ENCODE measurements at regions not wholly inside any gene's neighbourhood (a gene's known extent, or its start where the extent isn't known, plus 50 kb on each side); places are given as distances from the start of the nearest gene placed in this dataset.

- Histone ChIP-seq H3K4me3 (ENCODE audit: low read length, poor library complexity, severe bottlenecking) (no peak overlapping the region), H3K36me3 (ENCODE audit: insufficient read depth, low read length) (no peaks in the 10 kb centered on the region), H3F3A (ENCODE audit: low read depth) (no peaks in the 10 kb centered on the region), H3K9ac (ENCODE audit: low read depth, low read length, poor library complexity, severe bottlenecking) (no peak overlapping the region), H4K20me1 (ENCODE audit: insufficient read depth, low read length, poor library complexity, severe bottlenecking) (no peaks in the 10 kb centered on the region), H2AFZ (ENCODE audit: low read length) (no peak overlapping the region), H3K4me2 (ENCODE audit: low read depth, low read length, poor library complexity, severe bottlenecking) (no peak overlapping the region), H3K79me2 (ENCODE audit: insufficient read depth, low read length) (no peaks in the 10 kb centered on the region), H3K9me2 (replicated peaks; ENCODE audit: low read depth, low read length) (no peaks in the 10 kb centered on the region), H3K9me3 (ENCODE audit: insufficient read depth, low read depth, low read length) (no peaks in the 10 kb centered on the region), H3K4me1 (ENCODE audit: insufficient read depth, low read length, poor library complexity, severe bottlenecking) (no peaks in the 10 kb centered on the region), H3K27me3 (ENCODE audit: insufficient read depth, low read length, poor library complexity, severe bottlenecking) (no peaks in the 10 kb centered on the region)
- TF ChIP-seq CTCF (conservative IDR thresholded peaks at IDR 0.05; ENCODE audit: low read length) (no peak), EZH2phosphoT487 (IDR thresholded peaks at IDR 0.05; ENCODE audit: borderline replicate concordance) (no peak)
Observed at GRCh38 chr15:93882141-93882540, 349.2 kb upstream of the MCTP2 start.

- H3F3A ChIP-seq (ENCODE audit: low read depth), result no peaks in the 10 kb centered on the region
- H3K36me3 ChIP-seq (ENCODE audit: insufficient read depth, low read length), result no peaks in the 10 kb centered on the region
- H3K4me1 ChIP-seq (ENCODE audit: insufficient read depth, low read length, poor library complexity, severe bottlenecking), result no peaks in the 10 kb centered on the region
- H3K9me3 ChIP-seq (ENCODE audit: insufficient read depth, low read depth, low read length), result no peaks in the 10 kb centered on the region
- H3K79me2 ChIP-seq (ENCODE audit: insufficient read depth, low read length), result no peaks in the 10 kb centered on the region
- no peak overlapping the region for H3K4me2 ChIP-seq (ENCODE audit: low read depth, low read length, poor library complexity, severe bottlenecking)
- H2AFZ ChIP-seq (ENCODE audit: low read length), result no peak overlapping the region
- H3K27me3 ChIP-seq (ENCODE audit: insufficient read depth, low read length, poor library complexity, severe bottlenecking), result no peaks in the 10 kb centered on the region
- TF ChIP-seq EZH2phosphoT487 (IDR thresholded peaks at IDR 0.05; ENCODE audit: borderline replicate concordance) (no peak), CTCF (conservative IDR thresholded peaks at IDR 0.05; ENCODE audit: low read length) (no peak)
- H3K4me3 ChIP-seq (ENCODE audit: low read length, poor library complexity, severe bottlenecking), result no peak overlapping the region
- H4K20me1 ChIP-seq (ENCODE audit: insufficient read depth, low read length, poor library complexity, severe bottlenecking), result no peaks in the 10 kb centered on the region
- H3K9ac ChIP-seq (ENCODE audit: low read depth, low read length, poor library complexity, severe bottlenecking), result no peak overlapping the region
- H3K9me2 ChIP-seq (replicated peaks; ENCODE audit: low read depth, low read length), result no peaks in the 10 kb centered on the region
Observed at GRCh38 chr15:93881310-93881709, 350.1 kb upstream of the MCTP2 start.

GRCh38 chr15:93880358-93880757 is 351.0 kb upstream of the MCTP2 start:
- H3K4me1 ChIP-seq (ENCODE audit: insufficient read depth, low read length, poor library complexity, severe bottlenecking), result no peaks in the 10 kb centered on the region
- no peaks in the 10 kb centered on the region for H3K79me2 ChIP-seq (ENCODE audit: insufficient read depth, low read length)
- no peaks in the 10 kb centered on the region for H3K27me3 ChIP-seq (ENCODE audit: insufficient read depth, low read length, poor library complexity, severe bottlenecking)
- H3K4me3 ChIP-seq (ENCODE audit: low read length, poor library complexity, severe bottlenecking), result no peak overlapping the region
- no peaks in the 10 kb centered on the region for H4K20me1 ChIP-seq (ENCODE audit: insufficient read depth, low read length, poor library complexity, severe bottlenecking)
- TF ChIP-seq CTCF (conservative IDR thresholded peaks at IDR 0.05; ENCODE audit: low read length) (no peak), EZH2phosphoT487 (IDR thresholded peaks at IDR 0.05; ENCODE audit: borderline replicate concordance) (no peak)
- H3K9me3 ChIP-seq (ENCODE audit: insufficient read depth, low read depth, low read length), result no peaks in the 10 kb centered on the region
- H3K9me2 ChIP-seq (replicated peaks; ENCODE audit: low read depth, low read length), result no peaks in the 10 kb centered on the region
- H2AFZ ChIP-seq (ENCODE audit: low read length), result no peak overlapping the region
- no peaks in the 10 kb centered on the region for H3F3A ChIP-seq (ENCODE audit: low read depth)
- no peaks in the 10 kb centered on the region for H3K36me3 ChIP-seq (ENCODE audit: insufficient read depth, low read length)
- H3K4me2 ChIP-seq (ENCODE audit: low read depth, low read length, poor library complexity, severe bottlenecking), result no peak overlapping the region
- H3K9ac ChIP-seq (ENCODE audit: low read depth, low read length, poor library complexity, severe bottlenecking), result no peak overlapping the region

Data from Loucy (cell line).